HCT116 (cell line): ENCODE measurements at regions not wholly inside any gene's neighbourhood (a gene's known extent, or its start where the extent isn't known, plus 50 kb on each side); places are given as distances from the start of the nearest gene placed in this dataset.

Source experiments
- ATAC-seq: fragments of 200-7000 bp; cut with Tn5 transposase; 2 replicates; pipeline ENCODE4 v1.9.1; 2020; ENCODE audit warnings: mild to moderate bottlenecking, moderate library complexity
- BruUV-seq: library from RNA; stranded (reverse); fragments of 400-500 nt; replicated peaks from 2 replicates; lab custom pipeline; 2021; lab: Mats Ljungman, UMichigan
- CTCF ChIA-PET: fragments of 300-600 bp; sonication (Branson Sonifier 250); formaldehyde crosslinking; loops from one replicate; lab custom pipeline; 2021; ENCODE audit warnings: antibody characterized with exemption; lab: Charles Lee
- POLR2A ChIA-PET: fragments of 300-600, 350-600 bp; sonication (Branson Sonifier 250); formaldehyde crosslinking; loops from one replicate; lab custom pipeline; 2021; ENCODE audit warnings: antibody characterized with exemption; lab: Charles Lee
- RAD21 ChIA-PET, 2 experiments: fragments of 300-600 bp; sonication (Branson Sonifier 250); formaldehyde crosslinking; loops; one replicate each; lab custom pipeline; 2023; ENCODE audit warnings: low total read pairs in 2 of 2; ENCODE audit not compliant: uncharacterized antibody in 2 of 2, unreplicated experiment in 2 of 2, low non-redundant PET in 1 of 2; lab: Charles Lee
- DNase-seq: peaks from one replicate; pipeline ENCODE4 v3.0.0-alpha.2; 2010; ENCODE audit warnings: low read depth, low spot score
- H2AFZ ChIP-seq: fragments of 200-600 bp; shearing (Covaris generic), sonication (generic); 2 replicates; pipeline ENCODE4 v1.6.1; 2017; ENCODE audit warnings: low read depth, mixed run types, mixed read lengths, antibody characterized with exemption, low read length; ENCODE audit not compliant: poor library complexity, severe bottlenecking
- H3K27ac ChIP-seq: 2 replicates; pipeline ENCODE4 v1.5.1; 2012; ENCODE audit warnings: low read depth, low read length
- H3K27me3 ChIP-seq: fragments of 200-600 bp; sonication (generic); 2 replicates; pipeline ENCODE4 v1.6.1; 2016; ENCODE audit warnings: mixed run types, low read length, mixed read lengths; ENCODE audit not compliant: insufficient read depth
- H3K36me3 ChIP-seq, 2 experiments: fragments of 200-500 bp in 1 of 2; fragments of 200-600 bp in 1 of 2; sonication (Bioruptor generic) in 1 of 2; sonication (generic) in 1 of 2; 2 replicates each; pipeline versions ENCODE4 v1.5.1 to v1.6.1; 2014 to 2016; ENCODE audit warnings: low read length in 2 of 2, inconsistent platforms in 1 of 2, mixed read lengths in 1 of 2, mixed run types in 1 of 2; ENCODE audit not compliant: insufficient read depth in 2 of 2, control insufficient read depth in 1 of 2
- H3K4me1 ChIP-seq, 2 experiments: fragments of 200-600 bp in 1 of 2; sonication (generic) in 1 of 2; 2 replicates each; pipeline versions ENCODE4 v1.5.1 to v1.6.1; 2012 to 2017; ENCODE audit warnings: low read length in 2 of 2, inconsistent platforms in 1 of 2, mild to moderate bottlenecking in 1 of 2, mixed read lengths in 1 of 2, mixed run types in 1 of 2, moderate library complexity in 1 of 2; ENCODE audit not compliant: insufficient read depth in 2 of 2, control insufficient read depth in 1 of 2
- H3K4me2 ChIP-seq: fragments of 200-600 bp; sonication (generic); 2 replicates; pipeline ENCODE4 v1.6.1; 2017; ENCODE audit warnings: mixed run types, low read length, mixed read lengths
- H3K4me3 ChIP-seq, 2 experiments: fragments of 200-600 bp in 1 of 2; sonication (generic) in 1 of 2; replicated peaks in 1 of 2; 2 replicates each; pipeline ENCODE4 v1.5.1; 2011 to 2016; ENCODE audit warnings: low read length in 2 of 2, control low read depth in 1 of 2, low read depth in 1 of 2, mild to moderate bottlenecking in 1 of 2, mixed read lengths in 1 of 2, mixed run types in 1 of 2
- H3K79me2 ChIP-seq: fragments of 200-600 bp; sonication (generic); 2 replicates; pipeline ENCODE4 v1.6.1; 2017; ENCODE audit warnings: mild to moderate bottlenecking, mixed run types, low read length, moderate library complexity, mixed read lengths; ENCODE audit not compliant: insufficient read depth
- H3K9ac ChIP-seq: fragments of 200-600 bp; sonication (generic); 2 replicates; pipeline ENCODE4 v1.6.1; 2016; ENCODE audit warnings: low read length, mixed read lengths
- H3K9me2 ChIP-seq: fragments of 200-600 bp; sonication (generic), shearing (Covaris generic); 2 replicates; pipeline ENCODE4 v1.6.1; 2017; ENCODE audit warnings: mixed run types, mild to moderate bottlenecking, moderate library complexity; ENCODE audit not compliant: insufficient read depth
- H3K9me3 ChIP-seq, 2 experiments: fragments of 200-500 bp in 1 of 2; fragments of 200-600 bp in 1 of 2; sonication (Bioruptor generic) in 1 of 2; sonication (generic) in 1 of 2; 2 replicates each; pipeline ENCODE4 v1.6.1; 2014 to 2017; ENCODE audit warnings: low read length in 2 of 2, mixed read lengths in 2 of 2, inconsistent platforms in 1 of 2, low read depth in 1 of 2, mild to moderate bottlenecking in 1 of 2, mixed run types in 1 of 2, moderate library complexity in 1 of 2; ENCODE audit not compliant: control insufficient read depth in 1 of 2, insufficient read depth in 1 of 2
- H4K20me1 ChIP-seq: fragments of 200-600 bp; sonication (generic), shearing (Covaris generic); 2 replicates; pipeline ENCODE4 v1.6.1; 2017; ENCODE audit warnings: mixed run types, mild to moderate bottlenecking, moderate library complexity; ENCODE audit not compliant: insufficient read depth
- ATF3 ChIP-seq: IDR thresholded peaks from 2 replicates; pipeline ENCODE4 v1.6.1; 2012
- CEBPB ChIP-seq: IDR thresholded peaks from 2 replicates; pipeline ENCODE4 v1.6.1; 2012; ENCODE audit warnings: low read depth
- CTCF ChIP-seq, 3 experiments: fragments of 200-600 bp in 1 of 3; sonication (generic) in 1 of 3; IDR thresholded peaks in 2 of 3; conservative IDR thresholded peaks in 1 of 3; 2 replicates each; pipeline ENCODE4 v1.5.1; 2012 to 2017; ENCODE audit warnings: low read depth in 2 of 3, low read length in 2 of 3, antibody characterized with exemption in 1 of 3, borderline replicate concordance in 1 of 3, control low read depth in 1 of 3, mild to moderate bottlenecking in 1 of 3, mixed read lengths in 1 of 3, mixed run types in 1 of 3, moderate library complexity in 1 of 3; ENCODE audit not compliant: insufficient read depth in 1 of 3
- EGR1 ChIP-seq: IDR thresholded peaks from 2 replicates; pipeline ENCODE4 v1.6.1; 2012; ENCODE audit warnings: low read depth
- ELF1 ChIP-seq: IDR thresholded peaks from 2 replicates; pipeline ENCODE4 v1.6.1; 2012; ENCODE audit warnings: low read depth, borderline replicate concordance
- EZH2 ChIP-seq: fragments of 200-600 bp; sonication (generic); IDR thresholded peaks from 2 replicates; pipeline ENCODE4 v1.6.1; 2017; ENCODE audit warnings: antibody characterized with exemption, mixed run types
- EZH2phosphoT487 ChIP-seq: fragments of 200-600 bp; IDR thresholded peaks from 2 replicates; pipeline ENCODE4 v1.6.1; 2018; ENCODE audit warnings: antibody characterized with exemption, borderline replicate concordance
- JUND ChIP-seq: IDR thresholded peaks from 2 replicates; pipeline ENCODE4 v1.6.1; 2012
- MAX ChIP-seq: IDR thresholded peaks from 2 replicates; pipeline ENCODE4 v1.6.1; 2012
- POLR2AphosphoS5 ChIP-seq: IDR thresholded peaks from 2 replicates; pipeline ENCODE4 v1.6.1; 2011; ENCODE audit warnings: mild to moderate bottlenecking, low read depth, low read length, moderate library complexity
- RAD21 ChIP-seq: IDR thresholded peaks from 2 replicates; pipeline ENCODE4 v1.6.1; 2012; ENCODE audit warnings: low read depth, mild to moderate bottlenecking
- REST ChIP-seq: IDR thresholded peaks from 2 replicates; pipeline ENCODE4 v1.6.1; 2012; ENCODE audit warnings: low read depth
- SIN3A ChIP-seq: IDR thresholded peaks from 2 replicates; pipeline ENCODE4 v1.6.1; 2012; ENCODE audit warnings: low read depth
- SRF ChIP-seq: IDR thresholded peaks from 2 replicates; pipeline ENCODE4 v1.6.1; 2012; ENCODE audit warnings: low read depth
- YY1 ChIP-seq: IDR thresholded peaks from 2 replicates; pipeline ENCODE4 v1.6.1; 2011; ENCODE audit warnings: low read length, low read depth, moderate library complexity, mild to moderate bottlenecking; ENCODE audit not compliant: insufficient replicate concordance; ENCODE audit errors: extremely low read depth
- ZFX ChIP-seq: fragments of 450-650 bp; IDR thresholded peaks from 2 replicates; pipeline ENCODE4 v1.6.1; 2017
- ZNF274 ChIP-seq: fragments of 200-500 bp; sonication (Bioruptor generic); IDR thresholded peaks from 2 replicates; pipeline ENCODE4 v1.6.1; 2014; ENCODE audit warnings: mild to moderate bottlenecking, low read depth, low read length, inconsistent platforms
- intact Hi-C: fragments of 100-400 bp; cut with micrococcal nuclease; formaldehyde crosslinking; loops from 2 replicates; pipeline ENCODE4 v1.10.0; 2022

- no peaks in the 10 kb centered on the region for H3K36me3 ChIP-seq
- no peaks in the 10 kb centered on the region for H3K9me2 ChIP-seq
- H3K4me1 ChIP-seq = no peaks in the 10 kb centered on the region
- H3K4me3 ChIP-seq = no peak overlapping the region
- no peak overlapping the region for H2AFZ ChIP-seq
- H3K79me2 ChIP-seq = no peaks in the 10 kb centered on the region
- H3K9ac ChIP-seq = no peak overlapping the region
- H3K27ac ChIP-seq = no peak overlapping the region
- H3K4me2 ChIP-seq = no peak overlapping the region
- ChIA-PET POLR2A (no interaction called here), RAD21 (no interaction called here), CTCF (no interaction called here)
- TF ChIP-seq SIN3A (no peak), EZH2phosphoT487 (no peak)
- DNase-seq (no peak), ATAC-seq (no peak)
- peaks cover 66% of the 10 kb centered on the region for H3K27me3 ChIP-seq
- no peaks in the 10 kb centered on the region for H4K20me1 ChIP-seq
- BruUV-seq = no TSS peak
- intact Hi-C loops = no loop called here
- H3K9me3 ChIP-seq = no peaks in the 10 kb centered on the region
These were observed 268.0 kb downstream of the LRFN2 start for GRCh38 chr6:40319124-40319523.

GRCh38 chr6:40315060-40315459, 272.1 kb downstream of the LRFN2 start:
- intact Hi-C loops = no loop called here
- Histone ChIP-seq H3K9me3 (no peaks in the 10 kb centered on the region), H3K36me3 (no peaks in the 10 kb centered on the region), H3K4me1 (no peaks in the 10 kb centered on the region), H3K27me3 (peaks cover 74% of the 10 kb centered on the region), H3K9me2 (no peaks in the 10 kb centered on the region), H3K27ac (no peak overlapping the region), H2AFZ (no peak overlapping the region), H3K4me2 (no peak overlapping the region), H3K9ac (no peak overlapping the region), H4K20me1 (no peaks in the 10 kb centered on the region), H3K4me3 (no peak overlapping the region), H3K79me2 (no peaks in the 10 kb centered on the region)
- POLR2A ChIA-PET = no interaction called here
- RAD21 ChIA-PET = no interaction called here
- CTCF ChIA-PET = no interaction called here
- no peak for ATAC-seq
- no TSS peak for BruUV-seq
- DNase-seq = no peak
- TF ChIP-seq REST (no peak), POLR2AphosphoS5 (no peak), MAX (no peak), ZNF274 (no peak), SIN3A (no peak), SRF (no peak), ELF1 (no peak), CEBPB (no peak), EZH2phosphoT487 (no peak), JUND (no peak), ZFX (no peak), RAD21 (no peak), CTCF (IDR thresholded peaks at IDR 0.05 in 2 of 3, conservative IDR thresholded peaks at IDR 0.05 in 1 of 3; ENCODE audit: borderline replicate concordance in 1 of 3, insufficient read depth in 1 of 3, low read depth in 2 of 3, low read length in 2 of 3) (no peak), YY1 (no peak), EGR1 (no peak), ATF3 (no peak), EZH2 (no peak)
